SU-DHL-6 (cell line): ENCODE measurements at regions not wholly inside any gene's neighbourhood (a gene's known extent, or its start where the extent isn't known, plus 50 kb on each side); places are given as distances from the start of the nearest gene placed in this dataset.

ENCODE experiments used
- H2AFZ ChIP-seq: fragments of 200-600 bp; sonication (generic); 2 replicates; pipeline ENCODE4 v1.6.1; 2014; ENCODE audit warnings: low read depth, mild to moderate bottlenecking, moderate library complexity, mixed read lengths, antibody characterized with exemption, low read length; ENCODE audit not compliant: severe bottlenecking
- H3F3A ChIP-seq: fragments of 200-600 bp; shearing (Covaris generic); 2 replicates; pipeline ENCODE4 v1.6.0; 2016; ENCODE audit warnings: antibody characterized with exemption, mild to moderate bottlenecking; ENCODE audit not compliant: insufficient read depth
- H3K27ac ChIP-seq: fragments of 200-600 bp; sonication (generic); 2 replicates; pipeline ENCODE4 v1.5.1; 2016; ENCODE audit warnings: low read depth, mild to moderate bottlenecking, low read length, moderate library complexity, mixed read lengths
- H3K27me3 ChIP-seq: fragments of 200-600 bp; sonication (generic), shearing (Covaris generic); 2 replicates; pipeline ENCODE4 v1.6.0; 2014; ENCODE audit warnings: mild to moderate bottlenecking, low read length
- H3K36me3 ChIP-seq: fragments of 200-600 bp; sonication (generic); 2 replicates; pipeline ENCODE4 v1.6.1; 2014; ENCODE audit warnings: mild to moderate bottlenecking, low read length, mixed read lengths
- H3K4me2 ChIP-seq: fragments of 300-600, 200-600 bp; shearing (Covaris generic), sonication (generic); 2 replicates; pipeline ENCODE4 v1.6.0; 2014; ENCODE audit warnings: low read length, low read depth, mild to moderate bottlenecking; ENCODE audit not compliant: poor library complexity, severe bottlenecking
- H3K4me3 ChIP-seq: fragments of 200-600 bp; sonication (generic); 2 replicates; pipeline ENCODE4 v1.5.1; 2014; ENCODE audit warnings: antibody characterized with exemption, low read length, mild to moderate bottlenecking, mixed read lengths; ENCODE audit not compliant: insufficient read depth, poor library complexity, severe bottlenecking
- H3K79me2 ChIP-seq: fragments of 200-600 bp; sonication (generic); 2 replicates; pipeline ENCODE4 v1.6.1; 2014; ENCODE audit warnings: mild to moderate bottlenecking, low read length, moderate library complexity; ENCODE audit not compliant: insufficient read depth
- H3K9ac ChIP-seq: fragments of 200-600 bp; sonication (generic); 2 replicates; pipeline ENCODE4 v1.7.0; 2014; ENCODE audit warnings: mild to moderate bottlenecking, low read length
- H3K9me2 ChIP-seq: fragments of 200-600 bp; sonication (generic); replicated peaks from 2 replicates; pipeline ENCODE4 v1.6.1; 2014; ENCODE audit warnings: low read length; ENCODE audit not compliant: insufficient read depth
- H3K9me3 ChIP-seq: fragments of 200-600 bp; sonication (generic); 2 replicates; pipeline ENCODE4 v1.6.1; 2014; ENCODE audit warnings: low read length, mixed read lengths; ENCODE audit not compliant: insufficient read depth
- H4K20me1 ChIP-seq: fragments of 200-600 bp; sonication (generic); 2 replicates; pipeline ENCODE4 v1.6.1; 2014; ENCODE audit warnings: low read depth, mild to moderate bottlenecking, antibody characterized with exemption, low read length, moderate library complexity, mixed read lengths
- EZH2phosphoT487 ChIP-seq: fragments of 200-600 bp; sonication (generic), shearing (Covaris generic); conservative IDR thresholded peaks from 2 replicates; pipeline ENCODE4 v1.6.1; 2018; ENCODE audit warnings: mild to moderate bottlenecking, antibody characterized with exemption, low read length, moderate library complexity, mixed read lengths
- TF ChIP-seq, protein P1 (sequence below): fragments of 200-600 bp; sonication (generic); IDR thresholded peaks from one replicate; pipeline ENCODE4 v1.5.1; 2017; ENCODE audit warnings: antibody characterized with exemption, mild to moderate bottlenecking, low read length, moderate library complexity; ENCODE audit not compliant: insufficient read depth, poor library complexity, severe bottlenecking

- no peak for TF ChIP-seq EZH2phosphoT487
- TF ChIP-seq, protein P1, sequence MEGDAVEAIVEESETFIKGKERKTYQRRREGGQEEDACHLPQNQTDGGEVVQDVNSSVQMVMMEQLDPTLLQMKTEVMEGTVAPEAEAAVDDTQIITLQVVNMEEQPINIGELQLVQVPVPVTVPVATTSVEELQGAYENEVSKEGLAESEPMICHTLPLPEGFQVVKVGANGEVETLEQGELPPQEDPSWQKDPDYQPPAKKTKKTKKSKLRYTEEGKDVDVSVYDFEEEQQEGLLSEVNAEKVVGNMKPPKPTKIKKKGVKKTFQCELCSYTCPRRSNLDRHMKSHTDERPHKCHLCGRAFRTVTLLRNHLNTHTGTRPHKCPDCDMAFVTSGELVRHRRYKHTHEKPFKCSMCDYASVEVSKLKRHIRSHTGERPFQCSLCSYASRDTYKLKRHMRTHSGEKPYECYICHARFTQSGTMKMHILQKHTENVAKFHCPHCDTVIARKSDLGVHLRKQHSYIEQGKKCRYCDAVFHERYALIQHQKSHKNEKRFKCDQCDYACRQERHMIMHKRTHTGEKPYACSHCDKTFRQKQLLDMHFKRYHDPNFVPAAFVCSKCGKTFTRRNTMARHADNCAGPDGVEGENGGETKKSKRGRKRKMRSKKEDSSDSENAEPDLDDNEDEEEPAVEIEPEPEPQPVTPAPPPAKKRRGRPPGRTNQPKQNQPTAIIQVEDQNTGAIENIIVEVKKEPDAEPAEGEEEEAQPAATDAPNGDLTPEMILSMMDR, result no peak
- Histone ChIP-seq H3K4me3 (no peak overlapping the region), H3F3A (no peaks in the 10 kb centered on the region), H3K9me2 (no peaks in the 10 kb centered on the region), H3K4me2 (no peak overlapping the region), H3K79me2 (no peaks in the 10 kb centered on the region), H3K9ac (no peak overlapping the region), H4K20me1 (no peaks in the 10 kb centered on the region), H3K9me3 (no peaks in the 10 kb centered on the region), H2AFZ (no peak overlapping the region), H3K27ac (no peak overlapping the region), H3K36me3 (no peaks in the 10 kb centered on the region), H3K27me3 (no peaks in the 10 kb centered on the region)
These were observed 190.9 kb downstream of the HINT1 start for GRCh38 chr5:130974021-130974683.

DNA sequence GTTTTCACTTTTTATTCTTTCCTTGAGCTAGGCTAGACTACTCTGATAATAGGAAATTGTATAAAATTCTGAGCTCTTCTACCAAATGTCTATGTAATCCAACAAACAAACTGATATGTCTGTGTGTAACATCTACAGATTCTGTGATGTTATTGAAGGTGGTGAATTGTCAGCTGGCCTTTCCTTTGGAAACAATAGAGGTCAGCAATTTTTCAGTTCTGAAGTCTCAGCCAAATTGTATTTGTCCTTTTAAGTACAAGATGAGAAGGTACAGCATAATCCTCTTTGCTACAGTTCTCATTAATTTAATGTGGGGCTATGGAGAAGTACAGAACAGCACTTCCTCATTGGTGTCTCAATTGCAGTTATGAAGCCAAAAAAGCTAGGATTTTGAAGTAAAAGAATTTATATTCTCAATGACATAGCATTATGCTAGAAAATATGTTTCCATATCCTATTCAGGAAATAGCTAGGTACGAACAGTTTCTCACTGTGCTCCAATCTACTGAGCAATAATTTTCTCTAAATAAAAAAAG is 198.0 kb downstream of the HINT1 start:
- Histone ChIP-seq H3K4me3 (no peak overlapping the region), H3K27ac (no peak overlapping the region), H2AFZ (no peak overlapping the region), H3K79me2 (no peaks in the 10 kb centered on the region), H3K36me3 (no peaks in the 10 kb centered on the region), H3F3A (no peaks in the 10 kb centered on the region), H4K20me1 (no peaks in the 10 kb centered on the region), H3K27me3 (no peaks in the 10 kb centered on the region), H3K9me3 (no peaks in the 10 kb centered on the region), H3K9me2 (no peaks in the 10 kb centered on the region), H3K4me2 (no peak overlapping the region), H3K9ac (no peak overlapping the region)
- TF ChIP-seq, protein P1, result no peak
- no peak for TF ChIP-seq EZH2phosphoT487

GRCh38 chr5:130965920-130966319 is 199.1 kb downstream of the HINT1 start:
- H3K27ac ChIP-seq, result no peak overlapping the region
- H3K9ac ChIP-seq, result no peak overlapping the region
- H3K9me2 ChIP-seq, result no peaks in the 10 kb centered on the region
- no peaks in the 10 kb centered on the region for H3K79me2 ChIP-seq
- H3K4me3 ChIP-seq, result no peak overlapping the region
- H3K9me3 ChIP-seq, result no peaks in the 10 kb centered on the region
- no peaks in the 10 kb centered on the region for H3F3A ChIP-seq
- H3K4me2 ChIP-seq, result no peak overlapping the region
- no peaks in the 10 kb centered on the region for H3K36me3 ChIP-seq
- H4K20me1 ChIP-seq, result no peaks in the 10 kb centered on the region
- no peaks in the 10 kb centered on the region for H3K27me3 ChIP-seq
- TF ChIP-seq, protein P1, result no peak
- TF ChIP-seq EZH2phosphoT487, result no peak
- H2AFZ ChIP-seq, result no peak overlapping the region
